Astrocyte of the cerebellum (primary cell): ENCODE measurements at regions not wholly inside any gene's neighbourhood (a gene's known extent, or its start where the extent isn't known, plus 50 kb on each side); places are given as distances from the start of the nearest gene placed in this dataset.

Experiments used
- DNase-seq: peaks from one replicate; pipeline ENCODE4 v3.0.0-alpha.2; 2011; ENCODE audit warnings: low read depth
- H3K4me3 ChIP-seq: 2 replicates; pipeline ENCODE4 v1.5.1; 2011; ENCODE audit warnings: mild to moderate bottlenecking, low read depth, low read length, moderate library complexity
- CTCF ChIP-seq: IDR thresholded peaks from 2 replicates; pipeline ENCODE4 v1.5.1; 2012; ENCODE audit warnings: low read length, low read depth, moderate library complexity, mild to moderate bottlenecking; ENCODE audit errors: missing control alignments
- in situ Hi-C: cut with HindIII; loops from 2 replicates; pipeline ENCODE4 v1.10.0; 2017; ENCODE audit warnings: low sequenced_read_pairs

- in situ Hi-C loops = no loop called here
- DNase-seq = no peak
- H3K4me3 ChIP-seq = no peak overlapping the region
- TF ChIP-seq CTCF = no peak
Measured at GRCh38 chr2:74745766-74746165, 88.2 kb upstream of the HK2 start.

DNA sequence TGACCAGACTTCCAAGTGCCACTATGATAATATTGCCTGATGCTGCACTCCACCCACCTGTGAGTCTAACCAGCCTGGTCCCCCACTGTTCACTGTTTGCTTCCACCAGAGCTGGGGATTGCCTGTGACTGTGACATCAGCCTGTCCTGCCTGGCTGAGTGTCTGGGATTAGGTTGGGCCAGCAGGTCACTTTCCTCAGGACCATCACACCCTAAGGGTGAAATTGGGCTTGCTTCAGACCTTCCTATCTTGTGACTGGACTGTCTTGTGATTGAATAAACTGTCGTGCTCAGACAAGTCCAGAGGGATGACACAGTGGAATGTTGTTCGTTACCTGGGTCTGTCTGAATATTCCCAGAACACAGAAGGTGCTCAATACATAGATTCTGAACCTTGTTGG lies 87.4 kb upstream of the HK2 start:
- TF ChIP-seq CTCF = no peak
- in situ Hi-C loops = no loop called here
- no peak overlapping the region for H3K4me3 ChIP-seq
- no peak for DNase-seq

GRCh38 chr2:74747411-74748080 lies 86.4 kb upstream of the HK2 start:
- DNase-seq = no peak
- H3K4me3 ChIP-seq = no peak overlapping the region
- no peak for TF ChIP-seq CTCF
- in situ Hi-C loops = no loop called here

DNA sequence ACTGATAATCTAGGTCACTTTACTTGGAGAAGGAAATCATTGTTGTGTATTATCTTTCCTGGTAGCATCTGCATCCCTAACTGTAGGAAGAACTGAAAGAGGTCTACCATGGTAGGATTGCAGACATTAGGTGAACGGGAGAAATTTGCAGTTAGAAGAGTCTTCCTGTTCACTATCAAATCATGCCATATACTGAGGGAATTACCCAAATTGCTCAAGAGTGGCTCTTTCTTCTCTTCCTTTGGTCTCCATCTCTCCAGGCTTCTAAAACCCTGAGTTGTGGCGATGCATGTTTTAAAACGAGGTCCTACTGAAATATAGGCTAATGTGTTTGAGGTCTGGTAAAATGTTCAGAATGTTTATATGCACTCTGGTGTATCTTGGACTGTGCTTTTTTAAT lies 85.3 kb upstream of the HK2 start:
- no peak overlapping the region for H3K4me3 ChIP-seq
- in situ Hi-C loops = no loop called here
- TF ChIP-seq CTCF = no peak
- no peak for DNase-seq

GRCh38 chr2:74749432-74749831 lies 84.5 kb upstream of the HK2 start:
- H3K4me3 ChIP-seq = no peak overlapping the region
- no peak for DNase-seq
- no peak for TF ChIP-seq CTCF
- in situ Hi-C loops = no loop called here

DNA sequence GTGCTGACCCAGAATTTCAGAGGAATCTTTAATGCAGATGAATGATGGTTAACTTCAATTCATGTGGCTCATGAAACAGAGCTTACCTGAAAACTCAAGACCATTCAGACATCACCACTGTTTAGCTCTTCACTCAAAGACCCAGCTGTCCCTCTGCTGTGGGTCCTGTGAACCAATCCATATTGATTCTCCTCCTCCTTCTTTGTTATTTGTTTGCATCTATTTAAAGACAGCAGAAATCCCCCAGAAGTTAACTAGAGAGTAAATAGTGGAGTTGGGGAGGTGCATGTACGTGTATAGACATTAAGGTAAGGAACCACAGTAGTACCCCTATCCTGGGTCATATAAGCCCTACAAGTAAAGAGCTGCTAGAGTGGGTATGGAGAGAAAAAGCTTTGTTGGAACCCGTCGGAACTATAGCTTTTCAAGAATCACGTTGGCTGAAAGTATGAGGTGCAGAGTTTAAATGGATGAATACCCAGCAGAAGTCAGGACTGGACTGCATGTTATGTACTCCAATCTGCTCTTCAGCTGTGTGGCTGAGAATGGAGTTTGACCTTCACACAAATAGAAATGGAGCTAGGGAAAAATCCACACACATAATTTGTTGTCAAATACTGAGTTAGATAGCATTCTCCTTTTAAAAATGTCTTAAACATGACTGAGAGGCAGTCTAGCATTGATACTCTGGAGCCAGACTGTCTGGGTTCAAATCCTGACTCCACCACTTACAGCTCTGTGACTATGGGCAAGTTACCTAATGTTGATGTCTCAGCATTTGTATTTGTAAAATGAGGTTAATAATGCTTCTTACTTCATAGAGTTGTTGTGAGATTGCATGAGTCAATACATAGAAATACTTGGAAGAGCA lies 81.7 kb upstream of the HK2 start:
- no peak for TF ChIP-seq CTCF
- in situ Hi-C loops = no loop called here
- no peak overlapping the region for H3K4me3 ChIP-seq
- DNase-seq = no peak
